Glomerular endothelial cell (primary cell): ENCODE measurements at regions not wholly inside any gene's neighbourhood (a gene's known extent, or its start where the extent isn't known, plus 50 kb on each side); places are given as distances from the start of the nearest gene placed in this dataset.

ENCODE experiments used
- DNase-seq: peaks from one replicate; pipeline ENCODE4 v3.0.0-alpha.2; 2011; ENCODE audit warnings: low read depth, low spot score; ENCODE audit errors: extremely low read depth

DNA sequence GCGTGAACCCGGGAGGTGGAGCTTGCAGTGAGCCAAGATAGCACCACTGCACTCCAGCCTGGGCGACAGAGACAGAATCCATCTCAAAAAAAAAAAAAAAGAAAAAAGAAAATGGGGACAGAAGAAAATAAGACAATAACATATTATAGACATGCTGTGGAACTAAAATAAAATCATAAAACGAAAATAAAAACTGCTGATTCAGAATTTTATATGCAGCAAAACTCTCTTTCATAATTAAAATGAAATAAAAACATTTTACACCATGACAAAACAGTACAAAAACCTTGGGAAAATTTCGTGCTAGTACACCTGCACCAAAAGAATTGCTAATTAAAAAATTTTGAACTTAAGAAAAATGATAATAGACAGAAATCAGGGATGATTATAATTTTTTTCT lies 2245.1 kb downstream of the PCDH9 start:
- no peak for DNase-seq

DNA sequence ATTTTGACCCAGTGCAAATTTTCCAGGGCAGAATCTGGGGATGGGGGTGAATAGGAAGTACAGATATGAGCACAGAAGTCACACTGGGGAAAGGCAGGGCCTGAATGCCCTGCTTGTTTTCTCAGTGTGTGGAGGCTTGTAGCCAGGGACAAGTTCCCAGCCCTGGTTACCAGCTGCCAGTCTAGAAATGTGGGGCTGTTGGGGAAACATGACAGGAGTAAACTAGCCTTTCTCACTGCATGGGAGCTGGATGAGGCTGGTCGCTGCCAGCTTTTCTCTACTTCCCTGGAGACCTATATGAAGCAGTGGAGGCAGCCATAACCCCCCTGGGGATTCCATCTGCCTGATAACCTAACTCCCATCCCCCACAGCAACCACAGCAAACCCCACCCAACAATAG lies 2267.7 kb downstream of the PCDH9 start:
- no peak for DNase-seq

DNA sequence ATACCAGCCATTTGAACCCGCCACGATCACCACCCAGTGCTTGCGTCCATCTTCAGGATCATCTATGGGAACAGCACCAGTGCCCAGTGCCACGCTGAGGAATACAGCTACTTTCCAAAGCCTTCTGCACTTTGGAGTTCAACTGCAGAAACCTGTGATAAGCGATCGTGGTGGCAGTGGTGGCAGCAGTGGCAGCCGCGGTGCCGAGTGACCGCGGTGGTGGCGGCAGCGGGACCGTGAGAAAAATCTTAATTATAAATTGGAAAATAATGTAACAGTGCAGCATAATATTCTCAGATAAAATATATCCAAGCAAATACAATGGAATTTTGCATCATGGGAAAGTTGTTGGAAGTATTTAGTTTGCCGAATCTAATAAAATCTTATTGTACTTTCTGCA lies 2270.9 kb downstream of the PCDH9 start:
- no peak for DNase-seq

DNA sequence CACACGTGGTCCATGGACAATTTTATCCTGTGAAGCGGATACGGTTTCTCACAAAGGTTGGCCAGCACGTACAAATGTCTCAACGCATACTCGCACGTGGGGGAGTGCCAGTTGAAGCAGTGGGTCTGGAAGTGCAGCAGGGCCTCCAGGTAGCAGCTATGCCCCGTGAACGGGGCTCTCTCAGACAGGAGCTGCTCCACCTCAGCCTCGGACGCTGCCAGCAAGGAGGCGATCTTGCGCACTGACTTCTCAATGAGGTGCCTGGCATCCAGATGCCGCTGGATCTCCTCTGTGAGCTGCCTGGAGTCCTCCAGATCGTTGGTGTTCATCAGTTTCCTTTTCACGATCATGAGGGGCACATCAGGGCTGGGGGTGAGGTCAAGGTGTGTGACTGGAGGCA lies 2272.0 kb downstream of the PCDH9 start:
- DNase-seq: no peak

GRCh38 chr13:64938660-64939059 lies 2291.5 kb downstream of the PCDH9 start:
- DNase-seq: no peak

- DNase-seq: no peak
Measured at GRCh38 chr13:64937302-64937701, 2292.8 kb downstream of the PCDH9 start.

GRCh38 chr13:64936879-64937278 lies 2293.3 kb downstream of the PCDH9 start:
- DNase-seq: no peak

- DNase-seq: no peak
Measured at GRCh38 chr13:64935441-64935840, 2294.7 kb downstream of the PCDH9 start.

GRCh38 chr13:64934569-64935362 lies 2295.4 kb downstream of the PCDH9 start:
- no peak for DNase-seq

- DNase-seq: no peak
Measured at GRCh38 chr13:64930636-64931035, 2299.5 kb downstream of the PCDH9 start.

- DNase-seq: peak; percentile 45
Measured at GRCh38 chr13:64928696-64929499, 2301.2 kb downstream of the PCDH9 start.

DNA sequence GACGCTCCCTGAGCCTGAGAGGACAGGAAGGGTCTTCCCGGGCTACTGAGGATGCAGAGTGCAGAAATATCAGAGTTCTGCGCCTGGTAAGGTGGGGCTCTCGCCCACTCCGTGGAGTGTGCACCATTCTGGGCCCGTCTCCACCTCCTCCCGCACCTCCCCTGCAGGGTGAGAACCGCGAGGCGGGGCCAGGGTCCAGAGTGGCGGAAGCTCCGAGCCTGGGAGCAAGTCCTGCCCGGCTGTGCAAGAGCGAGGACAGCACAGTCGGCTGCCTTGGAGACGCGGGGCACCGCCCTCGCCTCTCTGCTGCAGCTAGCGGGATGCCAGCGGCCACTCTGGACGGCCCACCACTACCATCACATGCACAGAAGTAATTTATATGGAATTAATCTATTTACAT lies 2304.4 kb downstream of the PCDH9 start:
- DNase-seq: no peak

- DNase-seq: no peak
Measured at GRCh38 chr13:64925284-64925683, 2304.9 kb downstream of the PCDH9 start.

DNA sequence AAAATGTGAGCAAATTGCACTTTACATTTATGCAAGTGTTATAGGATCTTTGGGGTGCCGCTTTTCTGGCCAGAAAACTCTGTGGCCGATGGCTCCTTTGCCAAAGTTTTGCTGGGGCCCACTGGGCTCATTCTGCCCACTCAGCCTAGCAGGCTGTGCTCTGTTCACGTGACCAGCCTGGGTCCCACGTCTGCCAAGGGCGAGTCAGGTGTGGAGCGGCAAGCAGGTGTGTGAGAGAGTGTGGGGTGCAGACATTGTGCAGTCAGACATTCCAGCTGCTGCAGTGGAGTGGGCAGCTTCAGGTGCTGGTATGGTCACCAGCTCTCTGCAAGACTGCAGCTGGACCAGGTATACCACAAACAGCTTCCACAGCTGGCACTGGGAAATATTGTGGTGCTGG lies 2305.7 kb downstream of the PCDH9 start:
- DNase-seq: no peak

DNA sequence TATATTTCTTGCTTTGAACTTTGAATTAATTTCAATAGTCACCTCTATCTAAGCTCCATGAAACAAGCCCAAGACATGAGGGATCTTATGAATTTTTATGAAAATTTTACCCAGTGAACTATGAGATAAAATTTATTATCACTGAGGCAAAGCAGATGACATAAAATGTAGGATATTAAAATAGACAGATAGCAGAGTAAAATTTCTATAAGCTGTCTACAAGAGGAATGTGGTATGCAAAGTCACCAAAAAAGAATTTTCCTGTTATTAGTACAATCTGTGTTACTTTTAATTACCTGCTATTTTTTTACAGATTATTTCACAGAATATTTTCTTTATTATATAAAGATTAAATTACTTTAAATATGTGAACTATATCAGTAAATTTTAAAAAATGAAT lies 2312.6 kb downstream of the PCDH9 start:
- DNase-seq: no peak

DNA sequence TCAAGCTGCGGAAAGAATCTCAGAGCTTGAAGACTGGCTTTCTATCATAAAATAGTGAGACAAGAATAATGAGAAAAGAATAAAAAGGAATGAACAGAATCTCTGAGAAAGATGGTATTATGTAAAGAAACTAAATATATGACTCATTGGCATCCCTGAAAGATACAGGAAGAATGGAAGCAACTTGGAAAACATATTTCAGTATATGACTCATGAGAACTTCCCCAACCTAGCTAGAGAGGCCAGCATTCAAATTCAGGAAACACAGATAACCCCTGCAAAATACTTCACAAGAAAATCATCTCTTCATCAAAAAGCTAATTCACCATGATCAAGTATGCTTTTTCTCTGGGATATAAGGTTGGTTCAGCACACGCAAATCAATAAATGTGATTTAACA lies 2318.0 kb downstream of the PCDH9 start:
- DNase-seq: peak; percentile 31

DNA sequence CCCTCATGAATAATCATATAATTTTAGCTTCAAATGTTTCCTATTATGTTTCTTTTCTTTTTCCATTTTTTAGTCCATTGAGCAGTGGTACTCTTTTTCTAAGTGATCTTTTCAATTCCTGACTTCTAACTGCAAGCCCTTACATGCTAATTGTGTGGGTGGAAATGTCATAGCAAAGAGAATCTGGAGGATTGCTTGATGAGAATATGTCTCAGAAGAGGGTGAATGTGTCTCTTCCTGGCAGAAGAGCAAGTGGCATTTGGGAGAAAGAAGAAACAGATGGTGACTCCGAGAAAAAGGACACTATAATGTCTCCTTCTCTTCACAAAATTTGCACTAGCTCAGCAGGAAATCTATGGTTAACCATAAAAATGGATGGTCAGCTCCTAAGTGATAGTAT lies 2320.0 kb downstream of the PCDH9 start:
- DNase-seq: no peak

DNA sequence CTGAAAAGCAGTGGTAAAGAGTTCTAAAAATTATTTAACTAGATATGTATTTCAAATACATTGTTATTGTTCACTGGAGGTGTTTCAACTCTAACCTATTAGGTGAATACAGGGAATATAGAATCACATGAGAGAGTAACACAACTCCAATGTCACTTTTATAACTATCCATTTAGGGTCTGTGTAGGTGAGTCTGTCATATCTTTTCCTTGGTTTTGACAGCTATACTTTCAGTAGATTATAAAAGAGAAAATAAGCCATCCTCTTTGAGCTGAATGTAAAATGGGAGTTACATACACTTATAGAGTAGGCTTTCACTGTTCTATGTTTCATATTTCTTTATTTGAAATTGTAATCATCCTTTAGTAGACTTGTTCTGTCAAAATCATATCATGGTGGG lies 2321.0 kb downstream of the PCDH9 start:
- DNase-seq: no peak

DNA sequence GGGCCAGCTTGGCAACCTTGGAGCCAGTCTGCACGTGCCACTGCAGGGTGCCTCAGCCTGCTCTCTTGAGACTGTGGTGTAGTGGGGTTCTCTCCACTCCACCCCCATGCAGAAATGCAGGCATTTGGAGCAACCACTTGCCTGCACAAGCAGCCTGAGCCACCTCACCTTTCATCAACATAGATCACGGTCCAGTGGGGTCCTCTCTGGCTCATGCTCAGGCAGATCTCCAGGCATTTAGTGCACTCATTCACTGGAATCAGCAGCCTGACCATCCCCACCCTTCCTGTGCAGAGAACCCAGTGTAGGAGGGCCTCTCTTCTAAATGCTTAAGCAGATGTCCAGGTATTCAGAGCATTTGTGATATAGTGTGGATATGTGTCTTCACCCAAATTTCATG lies 2330.1 kb downstream of the PCDH9 start:
- DNase-seq: no peak

DNA sequence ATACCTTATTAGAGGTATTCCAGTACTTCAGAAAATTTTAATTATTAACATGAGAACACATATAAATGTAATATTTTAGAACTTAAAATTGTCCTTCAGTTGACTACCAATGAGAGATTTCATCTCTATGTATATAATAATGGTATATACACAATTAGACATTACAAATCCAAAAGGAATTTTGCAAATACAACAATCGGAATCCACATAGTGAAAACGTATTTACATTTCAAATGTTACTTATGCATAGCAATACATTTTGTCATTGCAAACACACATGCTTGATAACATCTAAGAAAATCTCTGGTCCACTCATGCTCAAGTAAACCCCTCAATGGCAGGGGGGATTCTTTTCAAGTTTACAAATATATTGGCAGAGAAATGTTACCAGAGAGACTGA lies 2345.2 kb downstream of the PCDH9 start:
- DNase-seq: no peak

- DNase-seq: no peak
Measured at GRCh38 chr13:64877176-64877575, 2353.0 kb downstream of the PCDH9 start.

DNA sequence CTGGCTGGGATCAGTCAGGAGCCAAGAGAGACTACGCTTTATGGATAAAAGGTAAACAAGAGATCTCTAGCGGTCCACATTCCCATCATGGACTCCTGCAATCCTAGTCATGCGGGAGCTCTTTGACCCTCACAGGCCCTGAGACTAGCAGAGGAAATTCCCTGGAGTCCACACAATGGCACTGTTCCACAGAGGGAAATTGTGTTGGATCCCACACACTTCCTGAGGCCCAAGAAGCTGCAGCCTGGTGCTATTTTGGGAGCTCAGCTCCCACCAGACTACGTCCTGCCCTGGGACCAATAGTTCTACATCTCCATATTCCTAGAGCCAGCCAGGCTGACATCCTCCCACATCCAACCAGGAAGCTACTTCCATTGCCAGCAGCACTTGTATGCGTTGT lies 2358.4 kb downstream of the PCDH9 start:
- peak; percentile 85 for DNase-seq
